HG02981 (cell line): ENCODE measurements at regions not wholly inside any gene's neighbourhood (a gene's known extent, or its start where the extent isn't known, plus 50 kb on each side); places are given as distances from the start of the nearest gene placed in this dataset.

Source experiments
- ATAC-seq: cut with Tn5 transposase; IDR thresholded peaks from one replicate; pipeline ENCODE4 v1.9.1; 2021; ENCODE audit warnings: mild to moderate bottlenecking, moderate library complexity; ENCODE audit not compliant: unreplicated experiment

DNA sequence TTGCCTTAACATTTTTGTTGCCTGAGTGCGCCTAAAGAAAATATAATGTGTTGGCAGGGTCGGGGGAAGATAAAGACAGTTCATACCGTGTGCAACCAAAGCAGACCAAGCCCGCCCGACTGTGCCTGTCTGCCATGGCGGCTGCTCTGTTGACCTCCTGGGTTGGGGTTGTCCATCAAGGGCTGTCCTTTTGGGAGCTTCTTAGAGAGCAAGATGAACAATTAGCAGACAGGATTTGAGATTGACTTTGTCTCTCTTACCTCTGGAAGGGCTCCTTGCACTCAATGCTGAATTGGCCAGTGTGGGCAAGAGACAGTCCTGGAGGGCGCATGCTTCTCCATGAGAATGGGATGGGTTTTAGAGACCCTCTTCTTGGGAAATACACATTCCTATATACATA, 319.6 kb downstream of the GLRX3 start:
- ATAC-seq, result no peak

DNA sequence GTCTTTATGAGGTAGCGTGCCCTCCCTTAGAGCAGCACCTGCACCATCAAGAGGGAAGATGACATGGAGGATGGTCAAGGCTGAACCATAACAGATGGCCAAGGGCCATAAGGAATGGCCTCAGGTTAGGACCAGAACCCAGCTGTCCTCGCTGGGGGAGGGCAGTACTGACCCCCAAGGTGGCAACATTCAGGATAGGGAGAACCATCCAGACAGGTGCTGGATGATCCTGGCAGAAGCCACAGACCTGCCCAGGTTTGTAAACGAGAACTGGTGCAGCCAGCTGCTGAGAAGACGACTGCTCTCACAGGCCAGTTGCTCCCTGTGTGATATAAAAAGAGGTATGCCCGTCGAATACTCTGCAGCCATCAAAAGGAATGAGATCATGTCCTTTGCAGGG, 320.4 kb downstream of the GLRX3 start:
- no peak for ATAC-seq

DNA sequence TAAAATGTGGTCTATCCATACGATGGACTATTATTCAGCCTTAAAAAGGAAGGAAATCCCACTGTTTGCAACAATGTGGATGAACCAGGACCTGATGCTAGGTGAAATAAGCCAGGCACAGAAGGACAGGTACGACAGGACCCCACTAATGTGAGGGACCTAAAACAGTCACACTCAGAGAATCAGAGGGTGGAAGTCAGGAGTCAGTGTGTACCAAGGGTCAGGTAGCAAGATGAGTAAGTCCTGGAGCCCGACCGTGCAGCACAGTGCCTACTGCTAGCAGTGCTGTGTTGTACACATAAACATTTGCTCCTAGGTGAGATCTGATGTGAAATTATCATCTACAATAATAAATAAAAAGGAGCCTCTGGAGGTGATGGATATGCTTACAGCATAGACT, 322.3 kb downstream of the GLRX3 start:
- ATAC-seq, result no peak

DNA sequence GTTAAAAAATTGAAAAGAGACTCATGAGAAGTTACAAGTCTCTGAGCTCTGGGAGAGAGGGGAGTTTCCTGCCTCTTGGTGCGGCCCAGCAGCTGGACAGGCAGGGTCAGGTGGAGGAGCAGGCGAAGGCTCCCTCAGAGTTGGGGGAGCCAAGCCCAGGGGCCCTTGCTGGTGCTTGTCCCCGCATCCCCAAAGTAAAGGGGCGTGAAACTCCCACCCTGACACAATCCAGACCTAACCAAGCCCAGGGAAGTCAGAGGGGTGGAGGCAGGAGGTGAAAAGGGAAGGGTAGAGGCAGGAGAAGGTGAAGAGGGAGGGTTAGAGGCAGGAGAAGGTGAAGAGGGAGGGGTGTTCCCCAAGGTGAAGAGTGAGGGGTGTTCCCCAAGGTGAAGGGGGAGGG, 322.8 kb downstream of the GLRX3 start:
- ATAC-seq, result no peak

DNA sequence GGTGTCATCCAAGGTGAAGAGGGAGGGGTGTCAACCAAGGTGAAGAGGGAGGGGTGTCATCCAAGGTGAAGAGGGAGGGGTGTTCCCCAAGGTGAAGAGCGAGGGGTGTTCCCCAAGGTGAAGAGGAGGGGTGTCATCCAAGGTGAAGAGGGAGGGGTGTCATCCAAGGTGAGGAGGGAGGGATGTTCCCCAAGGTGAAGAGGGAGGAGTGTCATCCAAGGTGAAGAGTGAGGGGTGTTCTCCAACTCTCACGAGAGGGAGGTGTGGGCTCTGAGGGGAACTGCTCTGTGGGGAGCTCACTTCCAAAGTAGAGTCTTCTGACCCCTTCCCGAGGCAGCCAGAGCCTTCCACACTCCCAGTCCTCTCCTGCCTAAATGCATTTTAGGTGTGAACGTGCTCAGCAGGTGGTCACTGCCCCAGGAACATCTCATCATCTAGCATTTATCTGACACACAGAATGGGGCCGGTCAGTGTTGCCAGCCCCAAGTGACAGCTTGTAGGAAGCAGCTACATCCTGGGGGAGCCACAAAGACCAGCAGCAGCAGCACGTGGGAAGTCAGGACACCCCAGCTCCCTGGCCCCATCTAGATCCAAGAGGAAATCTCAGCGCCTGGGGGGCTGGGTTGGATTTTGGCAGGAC, 323.8 kb downstream of the GLRX3 start:
- ATAC-seq, result no peak

DNA sequence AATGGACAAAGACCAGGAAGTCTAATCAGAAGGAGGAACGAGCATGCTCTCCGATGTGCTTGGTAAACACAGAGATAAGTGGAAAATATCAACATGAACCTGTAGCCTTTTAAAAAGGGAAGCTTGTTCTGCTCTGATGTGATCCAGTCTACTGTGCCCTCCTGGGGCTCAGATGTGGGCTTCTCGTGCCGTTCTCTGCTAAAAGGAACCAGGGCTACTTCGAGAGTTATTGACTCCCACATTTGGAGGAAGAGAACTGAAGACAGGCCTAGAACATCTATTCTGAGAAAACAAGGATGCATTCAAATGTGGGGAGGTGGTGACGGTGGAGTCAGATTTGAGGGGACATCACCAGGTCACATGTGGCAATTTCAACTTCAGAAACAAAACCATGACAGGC, 325.4 kb downstream of the GLRX3 start:
- no peak for ATAC-seq

DNA sequence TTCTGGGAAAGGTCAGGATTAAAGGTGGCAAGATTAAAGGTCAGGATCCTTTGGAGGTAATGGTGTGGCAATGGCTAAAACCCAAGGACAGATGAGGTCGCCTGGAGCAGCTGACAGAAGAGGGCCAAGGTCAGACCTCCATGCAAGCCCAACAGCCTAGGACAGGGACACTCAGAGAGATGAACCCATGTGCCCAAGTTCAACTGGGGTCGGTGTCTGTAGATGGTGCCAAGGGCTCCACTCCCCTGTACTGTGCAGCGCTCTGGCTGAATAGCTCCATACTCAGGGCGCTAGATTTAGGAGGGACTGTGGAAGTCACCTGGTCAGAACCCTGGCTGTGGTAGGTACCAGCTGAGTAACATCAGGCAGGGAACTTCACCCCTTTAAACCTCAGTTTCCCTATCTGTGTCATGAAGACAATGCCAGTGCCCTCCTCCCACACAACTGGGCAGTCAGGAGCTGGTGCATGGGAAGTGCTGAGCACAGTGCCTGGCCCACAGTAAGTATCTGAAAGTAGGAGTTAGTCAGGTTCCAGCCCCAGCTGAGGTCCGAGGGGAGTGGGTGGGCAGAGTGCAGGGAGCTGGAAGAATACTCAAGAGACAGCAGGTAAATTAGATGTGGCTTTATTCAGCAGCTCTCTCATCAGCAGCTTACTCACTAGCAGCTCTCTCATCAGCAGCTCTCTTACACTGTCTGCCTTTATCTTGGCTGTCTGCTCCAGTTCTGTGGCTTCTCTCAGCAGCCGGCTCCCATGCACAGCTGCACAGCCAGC, 327.1 kb downstream of the GLRX3 start:
- ATAC-seq, result no peak

DNA sequence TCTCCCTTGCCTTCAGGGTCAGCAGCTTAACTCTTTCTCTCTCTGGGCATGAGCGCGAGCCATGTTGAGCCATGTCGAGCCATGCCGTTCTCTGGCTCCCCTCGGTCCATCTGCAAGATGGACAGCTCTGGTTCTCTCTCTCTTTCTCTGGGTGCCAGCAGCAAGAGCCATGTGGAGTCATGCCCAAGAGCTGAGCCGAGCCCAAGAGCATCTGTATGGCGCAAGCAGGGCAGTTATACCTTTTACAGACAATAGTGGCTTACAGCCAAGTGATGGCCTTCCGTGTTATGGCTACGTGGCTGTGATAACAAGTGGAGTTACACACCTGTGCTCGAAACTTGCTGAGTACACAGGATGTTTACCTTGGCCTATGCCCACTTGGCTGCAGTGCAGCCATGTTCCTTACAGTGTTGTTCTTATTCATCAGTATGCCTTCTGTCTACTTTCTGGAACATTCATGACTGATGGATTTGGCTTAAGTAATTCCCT, 327.7 kb downstream of the GLRX3 start:
- ATAC-seq, result no peak

DNA sequence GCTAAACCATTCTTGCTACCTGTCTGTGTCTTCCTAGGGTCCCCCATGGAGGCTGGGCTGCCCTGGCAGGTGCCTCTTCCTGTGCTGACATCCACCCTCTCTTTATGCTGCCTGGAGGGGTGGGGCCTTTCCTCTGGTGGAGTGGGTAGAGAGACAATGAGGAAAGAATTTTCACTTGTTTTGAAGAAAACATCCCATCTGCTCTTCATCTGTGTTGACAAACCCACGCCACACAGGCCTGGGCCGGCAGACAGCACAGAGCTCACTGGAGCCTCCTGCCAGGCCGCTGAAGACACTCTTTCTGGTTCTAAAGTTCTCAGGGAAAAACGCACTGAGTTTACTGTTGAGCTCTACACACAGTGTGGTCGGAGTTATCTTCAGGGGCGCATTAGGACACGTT, 328.2 kb downstream of the GLRX3 start:
- no peak for ATAC-seq

DNA sequence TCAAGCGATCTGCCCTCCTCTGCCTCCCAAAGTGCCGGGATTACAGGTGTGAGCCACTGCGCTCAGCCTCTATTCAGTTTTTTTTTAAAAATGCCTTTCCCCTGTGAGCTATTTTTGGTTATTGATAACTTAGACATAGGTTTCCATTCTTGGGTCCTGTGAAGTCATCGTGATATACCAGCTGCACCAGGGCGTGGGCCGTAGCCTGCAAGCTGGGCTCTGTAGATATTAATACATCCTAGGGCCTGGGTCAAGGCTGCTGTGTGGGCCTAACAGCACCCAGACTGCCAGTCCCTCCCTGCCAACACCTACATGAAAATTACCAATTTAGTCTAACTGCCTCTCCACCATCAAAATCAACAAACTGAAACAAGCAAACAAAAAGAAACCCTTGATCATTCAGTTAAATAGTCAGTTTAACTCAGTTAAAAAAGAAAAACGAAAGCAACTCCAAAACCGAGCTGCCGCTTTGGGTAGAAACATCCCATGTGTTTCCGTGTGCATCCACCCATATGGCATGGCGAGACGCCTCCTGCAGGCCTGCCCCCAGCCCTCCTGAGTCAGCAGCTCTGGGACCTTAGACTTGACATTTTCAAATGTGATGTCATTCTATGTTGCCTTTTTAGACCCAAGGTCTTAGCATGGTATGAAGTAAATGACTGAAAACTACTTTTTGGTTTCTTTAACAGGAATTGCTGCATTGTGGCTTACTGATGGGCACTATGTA, 330.2 kb downstream of the GLRX3 start:
- ATAC-seq, result no peak

DNA sequence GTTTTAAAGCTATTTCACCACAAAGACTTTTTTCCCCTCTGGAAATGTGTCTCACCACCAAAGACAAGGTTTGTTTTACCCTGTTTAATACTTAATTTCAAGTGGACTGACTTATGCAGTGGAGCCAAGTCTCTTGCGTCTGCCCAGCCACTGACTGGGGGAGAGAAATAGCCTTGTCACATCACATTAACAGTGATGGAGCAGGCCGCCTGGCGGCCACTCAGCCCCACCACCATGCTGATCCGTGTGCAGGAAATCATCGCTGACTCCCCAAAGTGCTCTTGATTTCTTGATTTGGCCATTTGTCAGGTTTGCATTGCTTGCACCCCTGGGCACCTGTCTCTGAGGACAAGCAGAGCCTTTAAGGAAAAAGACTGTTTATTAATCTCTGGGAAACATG, 334.1 kb downstream of the GLRX3 start:
- ATAC-seq, result no peak

DNA sequence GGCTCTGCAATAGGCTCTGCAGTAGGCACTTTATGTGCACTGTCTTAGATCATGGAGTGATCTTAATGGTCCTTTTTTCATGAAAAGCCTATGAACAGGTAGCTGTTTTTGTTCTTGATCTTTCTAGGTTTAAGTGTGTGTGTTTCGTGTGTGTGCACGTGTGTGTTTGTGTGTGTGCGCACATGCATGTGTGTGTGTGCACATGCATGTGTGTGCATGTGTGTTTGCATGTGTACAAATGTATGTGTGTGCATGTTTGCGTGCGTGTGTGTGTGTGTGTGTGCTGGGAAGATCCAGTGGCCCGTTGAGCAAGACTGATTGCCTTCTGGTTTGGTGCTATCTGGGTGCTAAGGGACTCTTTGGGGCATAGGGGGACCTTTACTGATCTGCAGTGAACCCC, 334.8 kb downstream of the GLRX3 start:
- no peak for ATAC-seq

DNA sequence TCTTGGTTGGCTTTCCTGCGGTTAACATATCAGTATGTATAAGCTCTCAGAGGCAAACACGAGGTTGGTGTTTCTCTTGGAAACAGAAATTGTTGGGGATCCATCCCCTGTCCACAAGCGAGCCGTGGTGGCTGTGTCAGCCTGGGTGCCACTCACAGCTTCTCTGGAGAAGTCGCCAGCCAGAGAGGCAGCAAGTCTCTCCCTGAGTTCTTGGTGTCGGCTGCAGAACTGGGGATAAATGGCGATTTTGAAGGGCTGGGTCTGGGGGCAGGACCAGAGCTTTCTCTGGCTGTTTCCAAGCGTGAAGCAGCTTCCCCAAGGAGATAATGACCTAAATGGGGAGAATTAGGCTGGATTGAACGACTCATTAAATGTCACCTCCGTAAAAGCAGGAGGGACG, 335.3 kb downstream of the GLRX3 start:
- ATAC-seq, result no peak

DNA sequence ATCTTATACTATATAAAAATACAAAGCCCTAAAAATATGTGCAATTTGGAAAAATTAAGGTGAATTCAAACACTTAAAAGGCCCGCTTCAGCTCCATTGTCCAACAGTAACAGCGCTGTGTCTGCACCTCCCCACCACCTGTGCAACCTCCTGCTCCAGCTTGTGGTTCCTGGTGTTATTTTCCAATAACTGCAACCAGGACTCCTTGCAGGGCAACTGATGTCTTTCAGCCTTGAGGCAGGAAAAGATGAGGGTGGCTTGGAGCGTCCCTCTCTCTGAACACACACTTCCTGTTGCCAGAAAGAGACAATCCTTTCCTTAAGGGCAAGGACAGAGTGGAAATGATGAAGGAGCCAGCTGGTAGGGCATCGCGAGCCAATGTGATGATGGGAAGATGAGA, 336.0 kb downstream of the GLRX3 start:
- no peak for ATAC-seq

DNA sequence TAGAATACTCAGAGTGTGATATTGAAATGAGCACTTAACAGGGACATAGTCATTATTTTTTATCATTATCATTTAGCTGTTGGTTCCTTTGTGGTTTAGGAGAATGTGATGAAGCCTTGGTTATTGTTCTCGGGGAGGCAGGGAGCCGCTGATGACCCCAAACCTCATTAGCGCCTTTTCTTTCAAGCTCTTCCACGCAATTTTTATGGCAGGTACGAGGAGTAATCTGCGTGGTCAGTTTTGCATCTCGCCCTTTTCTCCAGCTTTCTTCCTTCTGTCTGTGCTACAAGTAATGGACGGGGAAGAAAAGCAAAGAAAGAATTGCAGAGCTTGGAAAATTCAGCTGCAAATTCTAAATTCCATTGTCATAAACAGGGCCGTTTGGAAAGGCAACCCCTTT, 338.4 kb downstream of the GLRX3 start:
- ATAC-seq, result no peak

DNA sequence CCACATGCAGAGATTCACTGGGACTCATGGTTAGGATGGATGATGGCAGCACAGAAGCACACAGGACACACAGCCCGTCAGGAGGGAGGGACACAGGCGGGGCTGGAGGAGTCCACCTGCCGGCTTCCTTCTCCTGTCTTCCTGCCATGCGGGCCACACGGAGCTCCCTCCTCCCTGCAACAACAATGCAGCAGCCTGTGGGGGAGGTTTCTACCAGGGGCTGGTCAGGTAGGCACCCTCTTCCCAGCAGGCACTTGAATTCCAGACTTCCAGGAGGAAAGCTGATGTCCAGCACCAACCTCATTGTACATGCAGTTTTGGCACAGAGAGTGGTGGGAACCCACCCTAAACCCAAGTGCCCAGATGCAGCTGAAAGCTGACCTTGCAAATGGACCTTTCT, 341.2 kb downstream of the GLRX3 start:
- no peak for ATAC-seq

DNA sequence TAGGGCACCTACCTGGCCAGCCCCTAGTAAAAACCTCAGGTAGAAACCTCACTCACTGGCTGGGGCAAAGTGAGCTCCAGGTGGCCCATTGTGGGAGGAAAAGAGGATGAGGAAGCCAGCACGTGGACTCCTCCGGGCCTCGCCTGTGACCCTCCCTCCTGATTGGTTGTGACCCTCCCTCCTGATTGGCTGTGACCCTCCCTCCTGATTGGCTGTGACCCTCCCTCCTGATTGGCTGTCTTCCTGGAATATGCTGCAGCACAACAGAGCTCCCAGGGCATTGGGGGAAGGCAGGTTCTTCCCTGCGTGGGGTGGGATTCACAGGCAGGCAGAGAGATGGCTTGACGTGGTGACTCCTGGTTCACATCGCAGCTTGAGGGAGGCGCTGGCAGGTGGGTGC, 343.0 kb downstream of the GLRX3 start:
- no peak for ATAC-seq

DNA sequence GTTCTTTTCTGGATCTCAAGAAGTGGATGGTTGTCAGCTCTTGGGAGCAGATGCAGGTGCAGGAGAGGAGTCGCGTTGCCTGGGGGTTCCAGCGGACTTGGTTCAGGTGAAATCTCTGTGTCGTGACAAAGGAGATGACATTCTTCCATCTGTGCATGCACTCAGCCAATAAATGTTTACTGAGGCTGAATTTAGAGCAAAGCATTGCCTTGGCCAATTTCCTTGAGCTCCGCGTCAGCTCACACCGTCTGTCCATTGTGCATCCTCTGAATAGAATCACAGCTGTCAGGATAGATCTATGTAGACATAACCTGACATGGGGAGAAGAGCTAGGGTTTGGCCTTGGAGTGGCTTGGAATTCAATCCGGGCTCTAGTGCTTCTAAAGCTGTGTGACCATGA, 343.7 kb downstream of the GLRX3 start:
- ATAC-seq, result no peak

DNA sequence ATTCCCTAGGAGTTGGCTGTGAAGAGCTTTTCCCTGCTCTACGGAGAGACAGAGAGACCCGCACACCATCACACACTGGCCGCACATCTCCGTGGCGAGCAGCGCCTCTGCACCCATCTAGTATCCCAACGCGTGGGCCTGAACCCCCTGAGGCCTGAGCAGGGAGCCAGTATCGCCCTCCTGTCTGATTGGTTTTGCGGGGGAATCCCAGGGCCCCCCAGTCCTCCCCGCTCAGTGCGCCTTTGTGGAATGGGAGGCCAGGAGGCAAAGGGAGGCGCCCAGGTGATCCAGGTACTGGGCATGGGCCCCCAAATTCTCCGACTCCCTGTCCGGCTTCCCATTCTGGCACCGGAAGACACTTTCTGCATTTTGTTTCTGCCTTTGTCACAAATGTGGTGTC, 344.3 kb downstream of the GLRX3 start:
- ATAC-seq, result no peak

DNA sequence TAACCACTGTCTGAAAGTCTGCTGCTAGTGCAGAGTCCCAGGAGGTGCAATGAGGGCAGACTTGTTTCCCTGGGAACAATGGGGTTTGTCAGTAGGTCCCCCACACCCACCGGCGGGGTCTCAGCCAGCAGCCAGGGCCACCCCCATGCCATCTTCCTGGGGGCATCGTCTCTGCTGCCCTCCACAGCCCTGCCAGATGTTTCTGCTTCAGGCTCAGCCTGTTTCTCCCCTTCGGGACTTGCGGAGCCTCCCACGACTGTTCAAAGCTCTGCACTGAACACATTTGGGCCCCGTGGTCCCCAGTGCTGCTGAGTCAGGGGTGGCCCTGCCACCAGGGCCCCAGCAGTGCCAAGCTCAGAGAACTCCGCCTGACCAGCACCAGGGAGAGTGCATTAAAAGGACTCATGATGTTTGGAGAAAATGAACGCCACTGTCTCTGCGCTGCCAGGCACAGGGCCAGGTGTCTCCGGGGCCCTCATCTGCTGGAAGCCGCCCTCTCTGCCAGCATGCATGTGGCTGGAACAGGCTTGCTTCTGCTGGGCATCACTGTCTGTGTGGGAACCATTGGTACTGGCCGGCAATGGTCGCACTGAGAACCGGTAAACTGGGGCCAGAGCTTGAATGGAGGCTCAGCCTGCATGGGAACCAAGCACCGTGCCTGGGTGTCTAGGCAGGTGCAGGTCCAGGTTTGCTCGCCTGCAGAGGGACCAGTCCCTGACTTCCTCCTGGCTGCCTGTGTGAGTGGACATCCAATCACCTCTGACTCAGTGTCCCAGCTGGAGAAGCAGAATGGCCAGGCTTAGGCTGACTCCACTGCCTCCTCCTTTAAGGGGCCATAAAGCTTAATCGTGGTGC, 345.1 kb downstream of the GLRX3 start:
- no peak for ATAC-seq

DNA sequence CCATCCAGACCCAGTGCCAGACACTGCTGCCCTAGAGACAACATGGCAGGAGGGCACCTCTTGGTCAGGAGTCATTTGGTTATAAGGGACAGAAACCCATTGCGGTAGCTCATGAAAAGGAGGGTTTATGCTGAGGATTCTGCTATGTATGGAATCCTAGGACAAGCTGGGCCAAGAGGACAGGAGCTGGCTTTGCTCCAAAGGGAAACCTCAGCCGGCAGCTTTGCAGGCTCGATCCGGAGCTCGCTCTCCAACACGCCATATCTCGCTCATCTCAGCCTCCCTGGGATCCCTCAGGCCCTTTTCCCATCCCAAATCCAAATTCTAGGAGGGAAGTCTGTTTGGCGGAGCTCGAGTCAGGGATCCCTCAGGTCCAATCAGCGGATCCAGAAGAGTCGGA, 345.7 kb downstream of the GLRX3 start:
- no peak for ATAC-seq
